HG02970 (cell line): ENCODE measurements at regions not wholly inside any gene's neighbourhood (a gene's known extent, or its start where the extent isn't known, plus 50 kb on each side); places are given as distances from the start of the nearest gene placed in this dataset.
"Not testable (repeated sequence)": the region's sequence is repeated elsewhere in the genome, so short reads cannot be mapped to it uniquely, and the experiment has no call there.

Source experiments
- ATAC-seq: cut with Tn5 transposase; IDR thresholded peaks from one replicate; pipeline ENCODE4 v1.9.1; 2021; ENCODE audit warnings: mild to moderate bottlenecking, moderate library complexity, moderate number of reproducible peaks; ENCODE audit not compliant: unreplicated experiment, low FRiP score

DNA sequence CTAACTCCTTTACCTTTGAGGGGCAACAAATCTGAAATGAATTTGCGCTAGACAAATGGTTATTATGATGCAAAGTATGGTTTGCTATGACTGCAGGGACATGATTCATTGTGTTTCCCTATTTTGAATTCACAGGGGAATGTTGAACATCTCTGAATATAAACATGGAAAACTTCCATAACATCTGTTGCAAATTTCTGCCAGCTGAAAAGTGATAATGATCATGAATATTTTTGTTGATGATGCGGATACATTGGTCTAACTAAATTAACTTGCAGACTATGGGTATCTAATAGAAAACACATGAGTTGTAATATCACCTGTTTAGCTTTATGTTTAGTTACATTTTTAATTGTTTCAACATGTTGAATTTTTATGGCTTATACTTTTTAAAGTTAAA is 1325.5 kb downstream of the REEP3 start:
- no peak for ATAC-seq

DNA sequence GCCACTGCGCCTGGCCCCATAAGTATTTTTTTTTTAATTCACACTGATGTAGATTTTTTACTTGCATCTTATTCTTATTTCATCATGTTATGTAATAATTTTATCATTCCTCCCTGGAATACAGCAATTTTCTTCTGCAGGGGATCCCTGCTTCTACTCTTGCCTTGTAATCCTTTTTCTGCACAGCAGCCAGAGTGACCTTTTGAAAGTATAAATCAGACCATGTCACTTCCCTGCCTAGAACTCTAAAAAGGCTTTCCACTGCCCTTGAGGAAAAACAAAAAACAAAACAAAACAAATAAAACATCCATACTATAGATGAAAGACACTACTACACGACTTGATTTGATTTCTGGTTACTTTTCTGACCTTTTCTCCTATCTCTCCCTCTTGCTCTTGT is 1334.7 kb downstream of the REEP3 start:
- no peak for ATAC-seq

DNA sequence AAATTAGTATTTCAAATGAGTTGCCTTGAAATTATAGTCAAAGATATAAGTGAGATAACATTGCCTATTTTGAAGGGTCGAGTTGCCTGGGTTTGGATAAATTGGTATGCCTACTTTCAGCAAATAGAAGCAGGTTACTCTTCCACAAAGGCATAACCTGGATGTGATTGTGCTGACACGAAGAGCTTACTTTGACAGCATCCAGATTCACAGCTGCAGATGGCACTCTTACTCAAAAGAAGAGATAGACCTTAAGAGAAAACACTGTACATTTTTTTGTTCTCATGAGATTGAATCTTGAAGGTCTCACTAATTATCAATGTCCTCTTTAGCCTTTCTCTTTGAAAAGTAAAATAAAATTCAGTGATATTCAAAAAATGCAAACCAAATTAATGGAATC is 1338.7 kb downstream of the REEP3 start:
- no peak for ATAC-seq

DNA sequence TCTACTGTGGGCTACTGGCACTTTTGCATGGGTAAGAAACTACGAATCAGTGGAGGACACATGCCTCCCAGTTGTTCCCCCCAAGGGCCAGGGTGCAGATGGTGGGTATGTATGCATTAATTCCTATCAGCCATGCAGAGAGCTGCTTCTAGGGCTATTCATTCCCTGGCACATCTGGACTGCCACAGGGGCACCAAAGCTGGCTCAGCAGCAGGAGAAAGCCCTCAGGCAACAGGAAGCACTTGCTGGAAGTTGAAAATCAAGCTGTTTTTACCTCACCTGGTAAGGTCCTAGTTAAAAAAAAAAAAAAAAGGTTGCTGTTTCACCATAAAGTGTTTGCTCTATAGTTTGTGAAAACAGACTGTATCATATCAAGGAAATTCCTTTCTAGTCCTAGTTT is 1342.6 kb downstream of the REEP3 start:
- ATAC-seq, result no peak

DNA sequence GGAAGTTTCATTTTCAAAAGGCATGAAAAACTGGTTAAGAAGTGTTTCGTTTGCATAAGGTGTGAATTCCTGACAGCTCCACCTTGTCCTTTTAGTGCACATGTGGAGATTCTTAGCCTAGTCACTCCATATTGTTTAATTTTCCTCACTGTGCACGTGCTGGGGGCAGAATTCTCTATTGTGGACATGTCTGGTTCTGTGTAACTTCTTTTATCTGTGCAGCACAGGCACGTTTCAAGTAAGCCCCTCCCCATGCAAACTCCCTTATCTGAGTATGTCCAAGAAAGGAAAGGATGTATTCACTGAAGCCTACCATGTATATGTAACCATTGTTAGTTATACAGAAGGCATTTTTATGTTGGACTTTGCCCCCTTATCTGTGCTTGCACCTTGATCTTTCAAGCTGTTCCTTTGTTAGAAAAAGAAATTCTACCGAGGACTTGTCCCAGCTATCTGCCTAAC is 1346.3 kb downstream of the REEP3 start:
- ATAC-seq, result no peak

DNA sequence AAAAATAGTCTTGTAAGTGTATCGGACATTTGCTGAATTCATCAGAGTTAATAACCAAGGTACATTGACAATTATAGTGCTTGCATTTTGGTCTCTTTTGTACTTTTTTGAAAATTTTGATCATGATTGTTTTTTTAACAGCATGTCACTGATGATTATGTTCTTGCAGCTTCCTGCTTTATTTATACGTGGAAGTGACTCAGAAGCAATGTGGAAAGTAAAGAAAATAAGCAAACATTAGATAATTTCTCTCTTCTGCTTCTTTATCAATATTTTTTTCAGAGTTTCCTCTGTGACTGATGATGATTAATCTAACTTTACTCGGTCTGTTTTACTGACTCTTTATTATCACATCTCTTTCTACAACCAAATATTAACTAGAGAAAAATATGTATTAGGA is 1351.9 kb downstream of the REEP3 start:
- no peak for ATAC-seq

DNA sequence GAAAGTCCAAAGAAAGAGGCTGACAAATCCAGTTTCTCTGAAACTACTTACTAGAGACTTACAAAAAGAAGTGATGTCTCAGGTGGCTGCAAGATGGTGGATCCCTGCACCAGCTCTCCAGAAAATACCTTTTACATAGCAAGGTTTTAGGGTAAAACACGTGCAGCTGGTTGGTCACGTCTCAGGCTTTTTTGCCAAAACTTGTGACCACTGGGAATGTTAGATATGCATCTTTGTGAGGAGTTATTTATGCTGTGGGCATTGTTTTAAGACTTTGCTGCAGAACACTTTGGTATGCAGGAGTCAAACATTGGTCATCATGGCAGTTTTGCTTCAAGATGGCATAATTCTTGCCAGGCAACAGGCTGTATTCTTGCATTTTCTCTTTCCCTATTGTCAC is 1352.8 kb downstream of the REEP3 start:
- no peak for ATAC-seq

DNA sequence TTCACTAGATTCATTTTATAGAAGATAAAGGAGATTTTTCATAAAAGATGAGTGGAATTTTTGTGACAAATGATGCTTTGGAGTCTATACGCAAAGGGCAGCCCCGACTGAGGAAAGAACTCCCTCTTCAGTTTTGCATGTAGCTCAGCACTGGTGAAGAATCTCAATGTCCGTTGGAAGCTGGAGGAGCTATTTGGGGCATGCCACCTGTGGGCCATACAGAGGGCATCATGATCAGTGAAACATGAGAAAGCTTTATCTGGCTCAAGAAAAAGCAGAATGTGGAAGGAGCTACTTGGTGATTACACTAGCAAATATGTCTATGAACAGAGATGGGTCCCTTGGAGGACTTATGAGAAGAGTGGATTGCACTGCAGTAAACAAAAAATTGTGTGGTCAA is 1359.3 kb downstream of the REEP3 start:
- ATAC-seq, result no peak

DNA sequence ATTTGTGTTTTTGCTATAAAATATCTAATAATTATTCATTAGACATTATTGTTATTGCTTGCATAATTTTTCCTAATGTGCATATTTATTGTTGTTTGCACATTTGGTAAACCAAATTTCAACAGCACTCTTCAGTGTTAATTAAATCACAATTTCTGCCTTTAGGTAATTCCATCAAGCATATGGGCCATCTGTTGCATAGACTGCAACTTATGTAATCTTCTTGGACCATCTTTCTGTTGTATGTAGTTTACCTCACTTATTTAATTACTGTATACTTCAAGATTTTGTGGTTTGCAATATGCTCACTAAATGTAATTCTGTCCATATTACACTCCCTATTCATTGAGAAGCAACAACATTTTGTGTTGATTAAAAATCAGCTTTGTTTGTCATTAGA is 1360.1 kb downstream of the REEP3 start:
- no peak for ATAC-seq

DNA sequence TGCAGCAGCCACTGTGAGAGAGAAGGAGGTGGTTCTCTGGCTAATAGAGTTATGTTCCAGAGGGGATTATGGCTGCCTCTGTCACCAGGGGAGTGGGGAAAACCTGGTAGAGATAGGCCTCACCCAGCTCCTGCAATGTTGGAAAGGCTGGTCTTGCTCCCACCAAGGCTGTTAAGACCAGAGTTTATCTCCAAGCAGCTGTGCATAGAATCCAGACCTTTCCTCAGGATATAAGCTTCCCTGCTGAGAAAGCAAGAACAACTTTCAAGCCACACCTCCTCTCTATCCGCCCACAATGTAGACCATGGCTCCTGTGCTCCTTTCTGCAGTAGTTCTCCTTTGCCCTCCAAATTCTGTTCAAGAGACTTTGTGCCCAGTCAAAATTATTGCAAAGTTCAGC is 1375.4 kb downstream of the REEP3 start:
- no peak for ATAC-seq

DNA sequence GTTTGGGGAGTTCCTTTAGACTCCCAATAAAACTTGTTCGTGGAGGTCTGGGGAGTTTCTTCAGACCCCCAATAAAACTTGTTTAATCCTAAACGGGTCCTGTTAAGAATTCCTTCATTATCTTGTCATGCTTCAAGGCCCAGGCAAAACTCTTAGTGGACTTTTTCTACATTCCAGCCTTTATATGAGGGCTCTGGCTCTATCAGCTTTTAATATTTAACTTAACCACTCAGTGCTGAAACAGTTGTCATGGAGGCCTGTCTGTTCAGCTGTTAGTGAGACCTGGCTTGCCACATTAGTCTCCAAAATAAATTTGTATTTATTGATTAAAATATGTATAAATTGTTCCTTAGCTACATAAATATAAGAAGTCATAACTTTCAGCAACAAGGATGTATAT is 1385.1 kb downstream of the REEP3 start:
- not testable (repeated sequence) for ATAC-seq

DNA sequence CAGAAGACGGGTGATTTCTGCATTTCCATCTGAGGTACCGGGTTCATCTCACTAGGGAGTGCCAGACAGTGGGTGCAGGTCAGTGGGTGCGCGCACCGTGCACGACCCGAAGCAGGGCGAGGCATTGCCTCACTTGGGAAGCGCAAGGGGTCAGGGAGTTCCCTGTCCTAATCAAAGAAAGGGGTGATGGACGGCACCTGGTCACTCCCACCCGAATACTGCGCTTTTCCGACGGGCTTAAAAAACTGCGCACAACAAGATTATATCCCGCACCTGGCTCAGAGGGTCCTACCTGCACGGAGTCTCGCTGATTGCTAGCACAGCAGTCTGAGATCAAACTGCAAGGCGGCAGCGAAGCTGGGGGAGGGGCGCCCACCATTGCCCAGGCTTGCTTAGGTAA is 1403.1 kb downstream of the REEP3 start:
- not testable (repeated sequence) for ATAC-seq

DNA sequence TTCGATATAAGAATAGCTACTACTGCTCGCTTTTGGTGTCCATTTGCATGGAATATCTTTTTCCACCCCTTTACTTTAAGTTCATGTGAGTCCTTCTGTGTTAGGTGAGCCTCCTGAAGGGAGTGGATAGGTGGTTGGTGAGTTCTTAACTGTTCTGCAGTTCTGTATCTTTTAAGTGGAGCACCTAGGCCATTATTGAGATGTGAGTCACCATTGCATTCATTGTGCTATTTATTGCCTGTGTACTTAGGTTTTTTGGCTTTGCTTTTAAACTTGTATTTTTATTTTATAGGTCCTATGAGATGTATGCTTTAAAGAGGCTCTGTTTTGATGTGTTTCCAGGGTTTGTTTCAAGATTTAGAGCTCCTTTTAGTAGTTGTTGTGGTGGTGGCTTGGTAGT is 1430.8 kb downstream of the REEP3 start:
- no peak for ATAC-seq

DNA sequence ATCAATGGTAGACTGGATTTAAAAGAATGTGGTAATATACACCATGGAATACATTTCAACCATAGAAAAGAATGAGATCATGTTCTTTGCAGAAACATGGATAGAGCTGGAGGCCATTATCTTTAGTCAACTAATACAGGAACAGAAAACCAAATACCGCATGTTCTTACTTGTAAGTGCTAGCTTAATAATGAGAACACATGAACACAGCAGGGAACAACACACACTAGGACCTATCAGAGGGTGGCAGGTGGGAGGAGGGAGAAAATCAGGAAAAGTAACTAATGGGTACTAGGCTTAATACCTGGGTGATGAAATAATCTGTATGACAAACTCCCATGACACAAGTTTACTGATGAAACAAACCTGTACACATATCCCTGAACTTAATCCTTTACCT is 1435.2 kb downstream of the REEP3 start:
- ATAC-seq, result no peak

DNA sequence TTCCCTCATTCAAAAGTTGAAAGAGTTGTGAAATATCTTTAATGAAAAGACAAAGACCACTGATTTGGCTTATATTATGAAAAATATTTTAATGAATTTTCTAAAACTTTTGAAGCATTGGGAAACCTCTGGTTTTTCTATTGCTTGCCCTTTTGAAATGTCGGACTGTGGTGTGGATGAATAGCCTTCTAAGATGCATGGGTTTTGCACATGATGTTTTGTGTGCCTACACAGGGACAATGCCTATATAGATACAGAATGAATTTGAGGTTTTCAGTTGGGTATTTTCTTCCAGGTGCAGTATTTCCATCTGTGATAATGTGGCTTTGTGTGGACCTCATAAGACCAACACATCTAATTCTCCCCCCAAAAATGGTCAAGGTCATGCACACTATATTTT is 1437.9 kb downstream of the REEP3 start:
- ATAC-seq, result no peak

DNA sequence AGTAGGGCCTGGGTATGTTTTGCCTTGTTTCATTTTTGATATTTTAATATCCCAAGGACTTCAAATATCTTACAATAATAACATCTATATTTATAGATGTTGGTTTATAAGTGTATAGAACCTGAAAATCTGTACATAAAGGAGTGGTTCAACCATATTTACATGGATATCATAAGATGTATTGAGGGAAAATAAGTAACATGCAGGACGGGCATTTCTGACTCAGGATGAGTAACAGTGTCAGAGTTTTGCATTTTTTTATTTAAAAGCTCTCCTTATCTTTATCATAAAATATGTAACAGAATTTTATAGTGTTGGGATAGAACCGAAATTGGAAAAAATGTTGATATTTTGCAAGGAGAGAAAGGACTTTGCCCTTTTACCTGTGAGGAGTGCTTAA is 1438.7 kb downstream of the REEP3 start:
- ATAC-seq, result no peak

DNA sequence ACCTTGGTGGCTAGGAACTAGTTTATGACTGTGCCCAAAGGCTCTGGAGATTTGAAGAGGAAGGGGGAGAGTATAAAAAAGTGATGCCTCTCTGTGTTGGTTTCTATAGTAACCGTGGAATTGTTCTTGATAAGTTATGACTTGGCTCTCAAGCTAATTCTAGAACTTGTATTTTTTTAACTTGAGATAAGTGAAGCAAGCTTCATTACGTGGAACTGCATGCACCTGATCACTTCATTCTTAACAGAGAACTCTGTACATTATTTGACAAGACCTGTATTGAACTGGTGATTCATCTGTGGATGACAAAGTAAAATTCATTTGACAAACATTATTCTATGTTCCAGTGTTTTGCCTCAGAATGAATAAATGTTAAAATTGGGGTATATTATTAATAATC is 1452.2 kb downstream of the REEP3 start:
- ATAC-seq, result no peak

DNA sequence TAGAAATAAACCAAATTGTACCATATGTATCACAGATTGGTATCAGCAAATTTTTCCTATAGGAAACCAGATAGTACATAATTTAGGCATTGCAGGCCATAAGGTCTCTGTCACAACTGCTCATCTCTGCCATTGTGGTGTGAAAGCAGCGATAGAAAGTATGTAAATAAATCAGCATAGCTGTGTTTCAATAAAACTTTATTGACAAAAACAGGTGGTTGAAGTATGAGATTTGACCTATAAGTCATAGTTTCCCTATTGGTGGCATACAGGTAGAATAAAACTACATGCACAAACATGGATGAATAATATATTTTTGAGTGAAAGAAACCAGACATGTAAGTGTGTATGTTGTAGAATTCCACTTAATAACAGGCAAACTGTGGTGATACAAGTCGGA is 1454.9 kb downstream of the REEP3 start:
- no peak for ATAC-seq

DNA sequence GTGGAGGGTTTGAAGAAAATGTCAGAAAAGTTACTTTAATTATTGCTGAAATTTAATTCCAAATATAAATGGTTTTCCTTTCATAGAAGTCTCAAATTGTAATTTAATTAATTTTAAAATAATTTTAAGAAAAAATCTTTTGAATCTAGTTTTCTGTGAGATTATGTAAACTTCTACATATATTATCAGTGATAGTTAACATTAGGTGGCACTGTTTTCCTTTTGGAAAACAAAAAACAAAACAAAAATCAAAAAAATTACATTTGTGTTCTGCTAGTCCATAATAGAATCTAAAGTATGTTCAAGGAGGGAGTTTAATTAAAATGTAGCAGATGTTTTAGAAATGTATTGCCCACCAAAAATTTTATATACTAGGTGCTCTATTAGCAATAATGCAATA is 1456.7 kb downstream of the REEP3 start:
- no peak for ATAC-seq

DNA sequence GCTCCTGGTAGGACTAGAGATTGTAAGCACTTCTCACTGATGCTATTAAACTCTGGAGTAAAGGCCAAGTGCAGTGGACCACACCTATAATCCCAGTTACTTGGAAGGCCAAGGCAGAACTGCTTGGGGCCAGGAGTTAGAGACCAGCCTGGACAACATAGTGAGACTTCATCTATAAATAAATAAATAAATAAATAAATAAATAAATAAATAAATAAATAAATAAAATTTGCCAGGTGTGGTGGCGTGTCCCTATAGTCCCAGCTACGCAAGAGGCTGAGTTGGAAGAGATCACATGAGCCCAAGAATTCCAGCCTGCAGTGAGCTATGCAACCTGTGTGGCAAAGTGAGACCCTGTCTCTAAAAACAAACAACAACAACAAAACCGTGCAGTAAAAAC is 1475.7 kb downstream of the REEP3 start:
- no peak for ATAC-seq

DNA sequence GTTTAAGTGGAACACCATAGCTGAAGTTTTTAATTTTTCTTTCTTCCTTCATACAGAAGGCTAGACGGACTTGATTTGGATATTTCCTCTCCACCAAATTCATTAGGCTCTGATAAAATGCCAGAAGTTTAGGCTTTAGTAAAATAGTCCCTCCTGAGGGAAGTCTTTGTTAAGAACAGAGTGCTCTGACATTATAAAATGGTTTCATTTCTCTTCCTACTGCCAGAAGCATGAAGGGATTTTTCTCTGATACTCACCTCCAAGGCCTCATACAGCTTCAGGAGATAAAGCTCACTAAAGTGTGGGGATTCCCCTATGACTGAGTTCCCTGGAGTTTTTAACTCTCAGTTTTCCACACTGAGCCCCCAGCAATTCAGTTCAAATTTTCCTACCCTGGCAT is 1489.6 kb downstream of the REEP3 start:
- no peak for ATAC-seq

DNA sequence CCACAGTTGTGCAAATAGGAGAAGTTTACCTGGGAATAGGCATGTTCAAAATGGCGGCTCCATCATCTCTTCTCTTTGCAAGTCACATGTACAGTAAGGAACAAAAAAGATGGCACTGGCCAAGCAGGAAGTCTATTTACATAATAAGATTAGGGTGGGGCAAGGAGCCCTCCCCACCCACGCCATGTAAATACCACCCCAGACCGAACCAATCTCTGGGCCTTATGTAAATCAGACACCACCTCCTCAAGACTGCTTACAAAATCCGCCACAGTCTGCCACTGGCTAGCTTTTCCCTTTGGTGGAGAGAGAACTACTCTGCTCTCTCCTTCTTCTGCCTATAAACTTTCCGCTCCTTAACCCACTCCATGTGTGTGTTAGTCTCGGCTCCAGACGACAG is 1496.3 kb downstream of the REEP3 start:
- no peak for ATAC-seq

DNA sequence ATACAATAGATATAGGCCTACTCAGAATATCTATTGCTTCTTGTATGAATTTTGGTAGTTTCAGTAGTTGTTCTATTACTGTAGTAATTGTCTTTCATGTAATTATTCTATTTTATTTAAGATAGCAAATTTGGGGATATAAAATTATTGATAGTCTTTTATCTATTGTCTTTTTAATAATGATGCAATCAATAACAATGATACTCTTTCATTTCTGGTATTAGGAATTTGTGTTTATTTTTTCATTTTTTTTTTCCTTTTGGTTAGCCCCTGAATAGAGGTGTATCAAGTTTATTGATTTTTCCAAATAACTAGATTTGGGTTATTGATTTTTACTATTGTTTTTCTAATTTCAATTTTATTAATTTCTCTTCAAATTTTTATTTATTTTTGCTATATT is 1503.7 kb downstream of the REEP3 start:
- ATAC-seq, result no peak

DNA sequence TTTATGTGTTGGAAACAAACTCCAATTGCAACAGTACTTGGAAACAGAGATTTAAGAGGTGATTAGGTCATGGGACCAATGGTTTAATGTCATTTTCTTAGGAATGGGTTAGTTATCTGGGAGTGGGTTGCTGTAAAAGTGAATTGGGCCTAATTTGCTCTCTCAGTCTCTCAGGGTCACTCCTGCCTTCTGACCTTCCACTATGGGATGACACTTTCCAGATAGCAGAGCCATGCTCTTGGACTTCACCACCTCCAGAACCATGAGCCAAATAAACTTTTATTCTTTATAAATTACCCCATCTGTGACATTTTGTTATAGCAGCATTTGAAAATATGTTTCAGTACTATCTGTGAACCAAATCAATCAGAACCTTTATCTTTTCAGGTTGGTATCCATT is 1509.1 kb downstream of the REEP3 start:
- ATAC-seq, result no peak
